Prostate gland (tissue), 2 donors: ENCODE measurements at regions not wholly inside any gene's neighbourhood (a gene's known extent, or its start where the extent isn't known, plus 50 kb on each side); places are given as distances from the start of the nearest gene placed in this dataset.

Experiments
- DNase-seq: peaks from one replicate; pipeline ENCODE4 v3.0.0-alpha.2; 2019; ENCODE audit warnings: low spot score
- H3K27ac ChIP-seq, 2 donors: fragments of 200-600 bp; sonication (generic); 2 replicates each; pipeline ENCODE4 v1.5.1; 2017 to 2019
- H3K27me3 ChIP-seq: fragments of 200-600 bp; sonication (generic); replicated peaks from 2 replicates; pipeline ENCODE4 v1.5.1; 2019; ENCODE audit not compliant: insufficient read depth
- H3K36me3 ChIP-seq, 2 donors: fragments of 200-600 bp; sonication (generic); 1 replicate in 1 of 2; 2 replicates in 1 of 2; pipeline versions ENCODE4 v1.5.1 to v1.8.1; 2017 to 2019
- H3K4me1 ChIP-seq: fragments of 200-600 bp; sonication (generic); replicated peaks from 2 replicates; pipeline ENCODE4 v1.5.1; 2019
- H3K4me3 ChIP-seq, 2 donors: fragments of 200-600 bp; sonication (generic); 2 replicates each; pipeline ENCODE4 v1.5.1; 2017 to 2019
- H3K9me3 ChIP-seq: fragments of 200-600 bp; sonication (generic); 2 replicates; pipeline ENCODE4 v1.5.1; 2017
- CTCF ChIP-seq, 4 experiments: fragments of 200-600 bp in 2 of 4; fragments of 450-650 bp in 2 of 4; sonication (generic) in 2 of 4; IDR thresholded peaks; 1 replicate in 3 of 4; 2 replicates in 1 of 4; pipeline ENCODE4 v1.5.1; 2016 to 2019; ENCODE audit warnings: antibody characterized with exemption in 4 of 4, mild to moderate bottlenecking in 2 of 4, moderate library complexity in 2 of 4
- POLR2A ChIP-seq: fragments of 450-650 bp; IDR thresholded peaks from one replicate; pipeline ENCODE4 v1.6.1; 2016; ENCODE audit warnings: antibody characterized with exemption, mild to moderate bottlenecking
- POLR2AphosphoS5 ChIP-seq: sonication (generic); formaldehyde crosslinking; IDR thresholded peaks from one replicate; pipeline ENCODE4 v1.6.1; 2017; ENCODE audit warnings: antibody characterized with exemption
- WGBS: methylation state at CpG from one replicate; pipeline ENCODE4 v1.1.5; 2018; 5-methylcytosine and 5-hydroxymethylcytosine counted together
- intact Hi-C: fragments of 100-400 bp; cut with DNase I; formaldehyde crosslinking; loops from one replicate; pipeline ENCODE4 v1.14.2; 2022

DNA sequence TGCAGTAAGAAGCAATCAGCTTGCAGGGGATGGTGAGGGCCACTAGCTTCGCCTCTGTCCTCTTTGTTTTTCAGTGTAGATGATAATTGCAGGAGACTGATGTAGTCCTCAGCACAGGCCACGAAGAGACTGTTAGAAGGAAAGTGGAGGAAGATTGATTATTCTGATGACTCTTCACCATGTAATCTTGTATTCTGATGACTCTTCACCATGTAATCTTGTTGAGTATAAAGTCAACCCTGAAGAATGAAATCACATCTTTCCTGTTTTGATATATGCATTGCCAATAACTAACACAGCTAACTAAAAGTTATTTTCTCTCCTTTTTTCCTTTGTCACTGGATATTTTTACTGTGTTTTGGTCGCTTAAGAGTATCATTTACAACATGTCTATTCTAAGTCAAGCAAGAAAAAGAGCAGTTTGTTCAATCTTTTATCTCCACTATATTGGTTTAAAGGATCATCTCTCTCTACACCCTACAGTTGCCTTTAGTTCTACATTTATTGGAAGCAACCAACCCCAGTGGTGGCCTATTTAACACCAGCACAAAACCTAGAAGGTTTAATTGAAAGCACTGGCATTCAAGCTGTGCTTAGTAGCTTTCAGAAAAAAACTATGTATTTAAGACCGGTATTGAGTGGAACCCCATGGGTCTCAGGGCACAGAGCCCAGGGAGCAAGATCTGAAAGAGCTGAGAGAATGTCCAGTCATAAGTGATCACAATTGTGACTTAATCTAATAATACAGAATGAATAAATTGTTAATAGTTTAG is 107.2 kb upstream of the BTBD3 start:
- intact Hi-C loops = no loop called here
- 63% methylated on average over 4 of the region's 4 CpGs for WGBS

DNA sequence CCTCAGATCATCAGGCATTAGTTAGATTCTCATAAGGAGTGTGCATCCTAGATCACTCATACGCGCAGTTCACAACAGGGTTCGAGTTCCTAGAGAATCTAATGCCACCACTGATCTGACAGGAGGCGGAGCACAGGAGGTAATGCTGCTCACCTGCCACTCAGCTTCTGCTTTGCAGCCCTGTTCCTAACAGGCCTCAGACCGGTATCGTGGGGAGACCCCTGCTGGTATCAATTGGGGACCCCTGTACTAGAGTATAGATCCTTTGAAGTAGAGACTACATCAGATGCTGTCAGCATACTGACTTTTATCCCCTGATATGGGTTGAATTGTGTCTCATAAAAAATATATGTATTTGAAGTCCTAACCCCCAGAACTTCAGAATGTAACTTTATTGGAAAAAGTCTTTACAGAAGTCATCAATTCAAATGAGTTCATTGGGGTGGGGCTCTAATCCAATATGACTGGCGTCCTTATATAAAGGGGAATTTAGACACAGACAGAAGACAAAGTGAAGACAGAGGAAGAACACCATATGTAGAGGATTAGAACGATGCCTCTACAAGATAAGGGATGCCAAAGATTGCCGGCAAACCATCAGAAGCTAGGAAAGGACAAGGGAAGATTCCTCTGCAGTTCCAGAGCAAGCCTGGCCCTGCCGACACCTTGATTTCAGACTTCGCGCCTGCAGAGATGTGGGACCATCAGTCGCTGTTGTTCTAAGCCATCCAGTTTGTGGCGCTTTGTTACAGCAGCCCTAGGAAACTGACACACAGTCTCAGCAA is 104.4 kb upstream of the BTBD3 start:
- H3K9me3 ChIP-seq = no peaks in the 10 kb centered on the region
- DNase-seq = no peak
- intact Hi-C loops = no loop called here
- 94% methylated on average over 14 of the region's 14 CpGs for WGBS
- H3K4me3 ChIP-seq = no peak overlapping the region
- no peaks in the 10 kb centered on the region for H3K4me1 ChIP-seq
- no peaks in the 10 kb centered on the region for H3K27me3 ChIP-seq
- no peak overlapping the region for H3K27ac ChIP-seq
- TF ChIP-seq POLR2A (no peak), POLR2AphosphoS5 (no peak), CTCF (IDR thresholded peaks at IDR 0.05) (no peak)
- H3K36me3 ChIP-seq = no peaks in the 10 kb centered on the region

More for the DNA sequence above, 107.2 kb upstream of the BTBD3 start:
- H3K4me3 ChIP-seq = no peak overlapping the region
- DNase-seq = no peak
- H3K36me3 ChIP-seq = no peaks in the 10 kb centered on the region
- no peaks in the 10 kb centered on the region for H3K4me1 ChIP-seq
- no peak overlapping the region for H3K27ac ChIP-seq
- TF ChIP-seq POLR2A (no peak), CTCF (IDR thresholded peaks at IDR 0.05) (no peak), POLR2AphosphoS5 (no peak)
- no peaks in the 10 kb centered on the region for H3K9me3 ChIP-seq
- H3K27me3 ChIP-seq = no peaks in the 10 kb centered on the region

GRCh38 chr20:11814267-11814666 is 103.4 kb upstream of the BTBD3 start:
- 96% methylated on average over 3 of the region's 3 CpGs for WGBS

DNA sequence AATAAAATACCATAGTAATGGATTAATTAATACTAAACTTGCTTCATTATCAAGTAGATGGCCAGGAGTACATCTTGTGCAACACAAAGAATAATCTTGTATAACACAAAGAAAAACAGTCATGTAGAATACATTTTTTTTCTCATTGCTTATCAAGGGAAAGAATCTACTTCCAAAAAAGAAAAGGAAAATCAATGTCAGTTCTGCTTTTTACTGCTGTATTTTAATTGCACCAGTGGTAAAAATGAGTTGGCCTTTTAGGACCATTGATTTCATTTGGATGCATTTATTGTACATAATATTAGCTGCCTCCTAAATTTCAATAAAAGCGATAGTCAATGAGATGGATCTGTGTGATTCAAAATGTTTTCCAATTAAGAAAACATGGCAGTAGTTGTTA is 96.9 kb upstream of the BTBD3 start:
- no peak overlapping the region for H3K4me3 ChIP-seq
- no peaks in the 10 kb centered on the region for H3K36me3 ChIP-seq
- H3K27ac ChIP-seq = no peak overlapping the region
- intact Hi-C loops = no loop called here
- no peak for TF ChIP-seq POLR2A
- TF ChIP-seq CTCF (IDR thresholded peaks at IDR 0.05) = no peak
- TF ChIP-seq POLR2AphosphoS5 = no peak
- WGBS = 95% methylated on average over 1 of the region's 1 CpG
- H3K4me1 ChIP-seq = no peaks in the 10 kb centered on the region
- H3K9me3 ChIP-seq = no peaks in the 10 kb centered on the region
- no peak for DNase-seq
- no peaks in the 10 kb centered on the region for H3K27me3 ChIP-seq

More at GRCh38 chr20:11814267-11814666, 103.4 kb upstream of the BTBD3 start:
- Histone ChIP-seq H3K36me3 (no peaks in the 10 kb centered on the region), H3K27ac (no peak overlapping the region), H3K9me3 (no peaks in the 10 kb centered on the region), H3K27me3 (no peaks in the 10 kb centered on the region), H3K4me3 (no peak overlapping the region), H3K4me1 (no peaks in the 10 kb centered on the region)
- DNase-seq = no peak
- intact Hi-C loops = no loop called here
- TF ChIP-seq CTCF (IDR thresholded peaks at IDR 0.05) (no peak), POLR2A (no peak), POLR2AphosphoS5 (no peak)

DNA sequence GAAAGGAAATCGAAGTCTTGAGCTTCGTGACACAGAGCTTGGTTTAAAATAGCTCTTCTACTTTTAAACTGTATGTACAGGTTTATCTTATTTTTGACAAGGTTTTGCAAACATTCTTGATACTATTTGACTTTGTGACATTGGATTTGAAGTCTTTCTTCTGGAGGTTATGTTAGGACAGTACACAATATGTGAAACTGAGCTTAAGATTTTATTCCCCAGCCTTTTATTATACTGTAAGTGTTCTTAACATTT is 95.2 kb upstream of the BTBD3 start:
- TF ChIP-seq POLR2A = no peak
- no peak for TF ChIP-seq POLR2AphosphoS5
- no peak for TF ChIP-seq CTCF (IDR thresholded peaks at IDR 0.05)
- no peaks in the 10 kb centered on the region for H3K4me1 ChIP-seq
- intact Hi-C loops = no loop called here
- WGBS = 13% methylated on average over 2 of the region's 2 CpGs
- H3K4me3 ChIP-seq = no peak overlapping the region
- no peaks in the 10 kb centered on the region for H3K27me3 ChIP-seq
- DNase-seq = no peak
- H3K27ac ChIP-seq = no peak overlapping the region
- no peaks in the 10 kb centered on the region for H3K36me3 ChIP-seq
- H3K9me3 ChIP-seq = no peaks in the 10 kb centered on the region
